HEK293 (cell line): ENCODE measurements at regions not wholly inside any gene's neighbourhood (a gene's known extent, or its start where the extent isn't known, plus 50 kb on each side); places are given as distances from the start of the nearest gene placed in this dataset.
A peak's percentile ranks its signal among the peaks of the same experiment; 100 is the strongest.

ENCODE experiments used
- CTCF ChIA-PET: fragments of 350-600 bp; formaldehyde crosslinking; extraction: SDS; loops from one replicate; lab custom pipeline; 2021; ENCODE audit warnings: antibody characterized with exemption; lab: Yijun Ruan, JAX
- POLR2A ChIA-PET: fragments of 300-600 bp; formaldehyde crosslinking; extraction: SDS; loops from one replicate; lab custom pipeline; 2020; ENCODE audit warnings: antibody characterized with exemption, inconsistent platforms; lab: Yijun Ruan, JAX
- H3K27ac ChIP-seq: fragments of 200-500 bp; sonication (Bioruptor generic); 2 replicates; pipeline ENCODE4 v1.5.1; 2014; ENCODE audit warnings: low read depth, low read length, control low read depth, inconsistent platforms; ENCODE audit errors: extremely low read depth
- H3K36me3 ChIP-seq, 2 experiments: fragments of 200-500 bp in 1 of 2; sonication (Bioruptor generic) in 1 of 2; 1 replicate in 1 of 2; 2 replicates in 1 of 2; pipeline ENCODE4 v1.5.1; 2014 to 2017; ENCODE audit warnings: inconsistent platforms in 2 of 2, low read length in 2 of 2; ENCODE audit not compliant: control insufficient read depth in 2 of 2, insufficient read depth in 1 of 2
- H3K4me1 ChIP-seq: fragments of 200-500 bp; sonication (Bioruptor generic); 2 replicates; pipeline ENCODE4 v1.5.1; 2014; ENCODE audit warnings: mild to moderate bottlenecking, low read length, inconsistent platforms; ENCODE audit not compliant: control insufficient read depth, insufficient read depth
- H3K4me3 ChIP-seq: 2 replicates; pipeline ENCODE4 v1.5.1; 2011; ENCODE audit warnings: low read depth, mild to moderate bottlenecking, control low read depth, low read length, moderate library complexity
- H3K9me3 ChIP-seq: fragments of 200-500 bp; sonication (Bioruptor generic); 2 replicates; pipeline ENCODE4 v1.5.1; 2014; ENCODE audit warnings: low read depth, low read length, inconsistent platforms; ENCODE audit not compliant: control insufficient read depth, insufficient read depth
- GLI2 ChIP-seq: fragments of 450-650 bp; formaldehyde crosslinking; IDR thresholded peaks from 2 replicates; pipeline ENCODE4; 2017; ENCODE audit warnings: missing biosample characterization, missing genetic modification characterization, low read depth, borderline replicate concordance
- GLIS1 ChIP-seq: fragments of 450-650 bp; formaldehyde crosslinking; IDR thresholded peaks from 2 replicates; pipeline ENCODE4 v1.5.1; 2016; ENCODE audit warnings: missing biosample characterization, missing genetic modification characterization
- REPIN1 ChIP-seq: fragments of 450-650 bp; formaldehyde crosslinking; IDR thresholded peaks from 2 replicates; pipeline ENCODE4 v1.5.1; 2017; ENCODE audit warnings: missing biosample characterization, missing genetic modification characterization, low read depth
- SCRT2 ChIP-seq: fragments of 450-650 bp; formaldehyde crosslinking; IDR thresholded peaks from 2 replicates; pipeline ENCODE4 v1.5.1; 2016; ENCODE audit warnings: missing biosample characterization, missing genetic modification characterization
- ZBTB1 ChIP-seq: fragments of 450-650 bp; formaldehyde crosslinking; IDR thresholded peaks from 2 replicates; pipeline ENCODE4 v1.5.1; 2016; ENCODE audit warnings: missing biosample characterization, missing genetic modification characterization
- ZFP41 ChIP-seq: fragments of 450-650 bp; formaldehyde crosslinking; IDR thresholded peaks from 2 replicates; pipeline ENCODE4 v1.5.1; 2016; ENCODE audit warnings: missing biosample characterization, missing genetic modification characterization, borderline replicate concordance
- ZIC2 ChIP-seq: fragments of 450-650 bp; formaldehyde crosslinking; IDR thresholded peaks from 2 replicates; pipeline ENCODE4 v1.5.1; 2016; ENCODE audit warnings: missing biosample characterization, missing genetic modification characterization
- ZNF10 ChIP-seq: fragments of 450-650 bp; formaldehyde crosslinking; IDR thresholded peaks from 2 replicates; pipeline ENCODE4 v1.5.1; 2017; ENCODE audit warnings: missing biosample characterization, missing genetic modification characterization
- ZNF132 ChIP-seq: fragments of 450-650 bp; formaldehyde crosslinking; IDR thresholded peaks from 2 replicates; pipeline ENCODE4 v1.5.1; 2017; ENCODE audit warnings: missing biosample characterization, missing genetic modification characterization, borderline replicate concordance
- ZNF202 ChIP-seq: fragments of 450-650 bp; formaldehyde crosslinking; IDR thresholded peaks from 2 replicates; pipeline ENCODE4 v1.5.1; 2016; ENCODE audit warnings: missing biosample characterization, missing genetic modification characterization, borderline replicate concordance
- ZNF221 ChIP-seq: fragments of 450-650 bp; formaldehyde crosslinking; IDR thresholded peaks from 2 replicates; pipeline ENCODE4 v1.5.1; 2017; ENCODE audit warnings: missing biosample characterization, missing genetic modification characterization, borderline replicate concordance
- ZNF24 ChIP-seq: fragments of 450-650 bp; formaldehyde crosslinking; IDR thresholded peaks from 2 replicates; pipeline ENCODE4 v1.5.1; 2016; ENCODE audit warnings: missing biosample characterization, missing genetic modification characterization
- ZNF266 ChIP-seq: fragments of 450-650 bp; formaldehyde crosslinking; IDR thresholded peaks from 2 replicates; pipeline ENCODE4 v1.5.1; 2016; ENCODE audit warnings: missing biosample characterization, missing genetic modification characterization, low read depth
- ZNF311 ChIP-seq: fragments of 450-650 bp; formaldehyde crosslinking; IDR thresholded peaks from 2 replicates; pipeline ENCODE4 v1.5.1; 2017; ENCODE audit warnings: missing biosample characterization, missing genetic modification characterization, borderline replicate concordance
- ZNF416 ChIP-seq: fragments of 450-650 bp; formaldehyde crosslinking; IDR thresholded peaks from 2 replicates; pipeline ENCODE4 v1.5.1; 2016; ENCODE audit warnings: missing biosample characterization, missing genetic modification characterization
- ZNF514 ChIP-seq: fragments of 450-650 bp; formaldehyde crosslinking; IDR thresholded peaks from 2 replicates; pipeline ENCODE4 v1.5.1; 2016; ENCODE audit warnings: missing biosample characterization, missing genetic modification characterization
- ZNF530 ChIP-seq: fragments of 450-650 bp; formaldehyde crosslinking; IDR thresholded peaks from 2 replicates; pipeline ENCODE4 v1.5.1; 2016; ENCODE audit warnings: low read depth, missing biosample characterization, missing genetic modification characterization
- ZNF585B ChIP-seq: fragments of 450-650 bp; formaldehyde crosslinking; IDR thresholded peaks from 2 replicates; pipeline ENCODE4 v1.5.1; 2016; ENCODE audit warnings: missing biosample characterization, missing genetic modification characterization
- ZNF629 ChIP-seq: fragments of 450-650 bp; formaldehyde crosslinking; IDR thresholded peaks from 2 replicates; pipeline ENCODE4 v1.5.1; 2017; ENCODE audit warnings: missing biosample characterization, missing genetic modification characterization
- ZNF747 ChIP-seq: fragments of 450-650 bp; formaldehyde crosslinking; IDR thresholded peaks from 2 replicates; pipeline ENCODE4 v1.5.1; 2016; ENCODE audit warnings: missing biosample characterization, missing genetic modification characterization
- TF ChIP-seq, protein P1 (sequence below): fragments of 450-650 bp; formaldehyde crosslinking; IDR thresholded peaks from 2 replicates; pipeline ENCODE4 v1.5.1; 2016; ENCODE audit warnings: missing biosample characterization, missing genetic modification characterization
- TF ChIP-seq, protein P2 (sequence below): fragments of 450-650 bp; formaldehyde crosslinking; IDR thresholded peaks from 2 replicates; pipeline ENCODE4 v1.5.1; 2017; ENCODE audit warnings: missing biosample characterization, missing genetic modification characterization
- TF ChIP-seq, protein P3 (sequence below): fragments of 450-650 bp; formaldehyde crosslinking; IDR thresholded peaks from 2 replicates; pipeline ENCODE4 v1.5.1; 2016; ENCODE audit warnings: missing biosample characterization, missing genetic modification characterization
- TF ChIP-seq, protein P4 (sequence below): fragments of 450-650 bp; formaldehyde crosslinking; IDR thresholded peaks from 2 replicates; pipeline ENCODE4 v1.5.1; 2016; ENCODE audit warnings: missing biosample characterization, missing genetic modification characterization
- TF ChIP-seq, protein P5 (sequence below): fragments of 450-650 bp; formaldehyde crosslinking; IDR thresholded peaks from 2 replicates; pipeline ENCODE4 v1.5.1; 2017; ENCODE audit warnings: missing biosample characterization, missing genetic modification characterization

DNA sequence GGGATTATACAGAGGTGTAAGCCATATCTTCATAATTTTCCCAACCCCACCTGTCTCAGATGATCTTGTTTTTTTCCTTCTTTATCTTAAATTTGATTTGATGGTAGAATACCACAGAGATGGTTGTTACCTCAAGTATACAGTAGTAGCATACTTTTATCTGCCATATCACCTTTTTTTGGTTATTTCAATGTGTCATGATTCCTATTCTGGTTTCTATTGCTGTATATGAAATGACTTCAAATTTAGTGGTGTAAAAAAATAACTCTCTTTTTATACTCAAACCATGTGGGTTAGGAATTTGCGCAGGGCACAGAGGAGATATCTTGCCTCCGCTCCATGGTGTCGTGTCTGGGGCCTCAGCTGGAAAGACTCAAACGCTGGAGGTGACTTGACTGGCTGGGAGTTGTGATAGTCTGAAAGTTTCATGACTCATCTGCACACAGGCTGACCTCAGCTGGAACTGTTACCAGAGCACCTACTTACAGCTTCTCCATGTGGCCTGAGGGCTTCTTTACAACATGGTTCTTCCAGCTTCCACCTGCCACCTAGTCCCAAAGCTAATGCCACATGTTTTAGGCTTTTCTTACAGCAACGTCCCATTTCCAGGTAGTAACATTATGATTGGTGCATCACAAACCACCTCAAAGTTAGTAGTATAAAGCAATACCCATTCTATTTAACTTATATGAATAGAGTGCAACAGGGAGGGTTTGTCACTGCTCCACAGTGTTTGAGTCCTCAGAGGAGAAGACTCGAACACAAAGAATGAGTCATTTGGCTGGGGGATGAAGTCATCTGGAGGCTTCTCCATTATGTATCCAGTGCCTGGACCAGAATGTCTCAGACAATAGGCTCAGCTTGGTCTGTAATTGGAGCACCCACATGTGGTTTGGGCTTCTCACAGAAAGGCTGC lies 82.3 kb upstream of the XPO1 start (continued):
- TF ChIP-seq, protein P1, sequence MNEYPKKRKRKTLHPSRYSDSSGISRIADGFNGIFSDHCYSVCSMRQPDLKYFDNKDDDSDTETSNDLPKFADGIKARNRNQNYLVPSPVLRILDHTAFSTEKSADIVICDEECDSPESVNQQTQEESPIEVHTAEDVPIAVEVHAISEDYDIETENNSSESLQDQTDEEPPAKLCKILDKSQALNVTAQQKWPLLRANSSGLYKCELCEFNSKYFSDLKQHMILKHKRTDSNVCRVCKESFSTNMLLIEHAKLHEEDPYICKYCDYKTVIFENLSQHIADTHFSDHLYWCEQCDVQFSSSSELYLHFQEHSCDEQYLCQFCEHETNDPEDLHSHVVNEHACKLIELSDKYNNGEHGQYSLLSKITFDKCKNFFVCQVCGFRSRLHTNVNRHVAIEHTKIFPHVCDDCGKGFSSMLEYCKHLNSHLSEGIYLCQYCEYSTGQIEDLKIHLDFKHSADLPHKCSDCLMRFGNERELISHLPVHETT: no peak
- peak; percentile 88 for TF ChIP-seq SCRT2 (tag by site-specific recombination)
- no peak for TF ChIP-seq ZNF311 (tag by site-specific recombination)
- TF ChIP-seq GLIS1: 0 out of 2 replicates have a peak, but pooled peaks have one; percentile 11
- peak; percentile 70; the same call in 1 of the 2 replicates for TF ChIP-seq ZNF629 (tag by site-specific recombination)
- TF ChIP-seq ZIC2 (tag by site-specific recombination): no peak
- TF ChIP-seq, protein P2, sequence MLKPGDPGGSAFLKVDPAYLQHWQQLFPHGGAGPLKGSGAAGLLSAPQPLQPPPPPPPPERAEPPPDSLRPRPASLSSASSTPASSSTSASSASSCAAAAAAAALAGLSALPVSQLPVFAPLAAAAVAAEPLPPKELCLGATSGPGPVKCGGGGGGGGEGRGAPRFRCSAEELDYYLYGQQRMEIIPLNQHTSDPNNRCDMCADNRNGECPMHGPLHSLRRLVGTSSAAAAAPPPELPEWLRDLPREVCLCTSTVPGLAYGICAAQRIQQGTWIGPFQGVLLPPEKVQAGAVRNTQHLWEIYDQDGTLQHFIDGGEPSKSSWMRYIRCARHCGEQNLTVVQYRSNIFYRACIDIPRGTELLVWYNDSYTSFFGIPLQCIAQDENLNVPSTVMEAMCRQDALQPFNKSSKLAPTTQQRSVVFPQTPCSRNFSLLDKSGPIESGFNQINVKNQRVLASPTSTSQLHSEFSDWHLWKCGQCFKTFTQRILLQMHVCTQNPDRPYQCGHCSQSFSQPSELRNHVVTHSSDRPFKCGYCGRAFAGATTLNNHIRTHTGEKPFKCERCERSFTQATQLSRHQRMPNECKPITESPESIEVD: no peak
- TF ChIP-seq ZNF10 (tag by site-specific recombination): no peak
- no peak for TF ChIP-seq ZNF530 (tag by site-specific recombination)
- TF ChIP-seq ZNF24 (tag by site-specific recombination): peak; percentile 41; the same call in 1 of the 2 replicates

DNA sequence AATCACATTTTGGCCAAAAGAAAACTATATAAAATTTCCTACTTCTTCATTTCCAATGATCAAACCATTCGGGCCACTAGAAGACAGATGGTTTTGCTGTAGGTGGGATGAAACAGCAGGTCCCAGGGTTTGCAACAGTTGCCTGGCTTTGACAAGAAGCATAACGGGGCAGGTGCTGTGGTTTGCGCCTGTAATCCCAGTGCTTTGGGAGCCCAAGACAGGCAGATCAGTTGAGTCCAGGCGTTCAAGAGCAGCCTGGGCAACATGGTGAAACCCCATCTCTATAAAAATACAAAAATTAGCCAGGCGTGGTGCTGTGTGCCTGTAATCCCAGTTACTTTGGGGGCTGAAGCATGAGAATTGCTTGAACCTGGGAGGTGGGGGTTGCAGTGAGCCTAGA lies 81.4 kb upstream of the XPO1 start:
- TF ChIP-seq, protein P3, sequence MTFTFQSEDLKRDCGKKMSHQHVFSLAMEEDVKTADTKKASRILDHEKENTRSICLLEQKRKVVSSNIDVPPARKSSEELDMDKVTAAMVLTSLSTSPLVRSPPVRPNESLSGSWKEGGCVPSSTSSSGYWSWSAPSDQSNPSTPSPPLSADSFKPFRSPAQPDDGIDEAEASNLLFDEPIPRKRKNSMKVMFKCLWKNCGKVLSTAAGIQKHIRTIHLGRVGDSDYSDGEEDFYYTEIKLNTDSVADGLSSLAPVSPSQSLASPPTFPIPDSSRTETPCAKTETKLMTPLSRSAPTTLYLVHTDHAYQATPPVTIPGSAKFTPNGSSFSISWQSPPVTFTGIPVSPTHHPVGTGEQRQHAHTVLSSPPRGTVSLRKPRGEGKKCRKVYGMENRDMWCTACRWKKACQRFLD (tag by site-specific recombination): no peak
- TF ChIP-seq ZBTB1 (tag by site-specific recombination) (no peak), ZNF585B (tag by site-specific recombination) (no peak), ZFP41 (tag by site-specific recombination) (no peak), ZNF416 (tag by site-specific recombination) (no peak), REPIN1 (tag by site-specific recombination) (no peak), ZNF221 (no peak), ZNF514 (no peak), ZNF747 (tag by site-specific recombination) (no peak), GLI2 (tag by site-specific recombination) (no peak), ZNF266 (no peak), ZNF202 (tag by site-specific recombination) (no peak), ZNF132 (no peak)
- TF ChIP-seq, protein P4, sequence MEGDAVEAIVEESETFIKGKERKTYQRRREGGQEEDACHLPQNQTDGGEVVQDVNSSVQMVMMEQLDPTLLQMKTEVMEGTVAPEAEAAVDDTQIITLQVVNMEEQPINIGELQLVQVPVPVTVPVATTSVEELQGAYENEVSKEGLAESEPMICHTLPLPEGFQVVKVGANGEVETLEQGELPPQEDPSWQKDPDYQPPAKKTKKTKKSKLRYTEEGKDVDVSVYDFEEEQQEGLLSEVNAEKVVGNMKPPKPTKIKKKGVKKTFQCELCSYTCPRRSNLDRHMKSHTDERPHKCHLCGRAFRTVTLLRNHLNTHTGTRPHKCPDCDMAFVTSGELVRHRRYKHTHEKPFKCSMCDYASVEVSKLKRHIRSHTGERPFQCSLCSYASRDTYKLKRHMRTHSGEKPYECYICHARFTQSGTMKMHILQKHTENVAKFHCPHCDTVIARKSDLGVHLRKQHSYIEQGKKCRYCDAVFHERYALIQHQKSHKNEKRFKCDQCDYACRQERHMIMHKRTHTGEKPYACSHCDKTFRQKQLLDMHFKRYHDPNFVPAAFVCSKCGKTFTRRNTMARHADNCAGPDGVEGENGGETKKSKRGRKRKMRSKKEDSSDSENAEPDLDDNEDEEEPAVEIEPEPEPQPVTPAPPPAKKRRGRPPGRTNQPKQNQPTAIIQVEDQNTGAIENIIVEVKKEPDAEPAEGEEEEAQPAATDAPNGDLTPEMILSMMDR: no peak
- TF ChIP-seq, protein P2: no peak
- TF ChIP-seq, protein P5, sequence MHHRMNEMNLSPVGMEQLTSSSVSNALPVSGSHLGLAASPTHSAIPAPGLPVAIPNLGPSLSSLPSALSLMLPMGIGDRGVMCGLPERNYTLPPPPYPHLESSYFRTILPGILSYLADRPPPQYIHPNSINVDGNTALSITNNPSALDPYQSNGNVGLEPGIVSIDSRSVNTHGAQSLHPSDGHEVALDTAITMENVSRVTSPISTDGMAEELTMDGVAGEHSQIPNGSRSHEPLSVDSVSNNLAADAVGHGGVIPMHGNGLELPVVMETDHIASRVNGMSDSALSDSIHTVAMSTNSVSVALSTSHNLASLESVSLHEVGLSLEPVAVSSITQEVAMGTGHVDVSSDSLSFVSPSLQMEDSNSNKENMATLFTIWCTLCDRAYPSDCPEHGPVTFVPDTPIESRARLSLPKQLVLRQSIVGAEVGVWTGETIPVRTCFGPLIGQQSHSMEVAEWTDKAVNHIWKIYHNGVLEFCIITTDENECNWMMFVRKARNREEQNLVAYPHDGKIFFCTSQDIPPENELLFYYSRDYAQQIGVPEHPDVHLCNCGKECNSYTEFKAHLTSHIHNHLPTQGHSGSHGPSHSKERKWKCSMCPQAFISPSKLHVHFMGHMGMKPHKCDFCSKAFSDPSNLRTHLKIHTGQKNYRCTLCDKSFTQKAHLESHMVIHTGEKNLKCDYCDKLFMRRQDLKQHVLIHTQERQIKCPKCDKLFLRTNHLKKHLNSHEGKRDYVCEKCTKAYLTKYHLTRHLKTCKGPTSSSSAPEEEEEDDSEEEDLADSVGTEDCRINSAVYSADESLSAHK (tag by site-specific recombination): no peak
- POLR2A ChIA-PET: no interaction called here
- no peaks in the 10 kb centered on the region for H3K4me1 ChIP-seq
- no peaks in the 10 kb centered on the region for H3K36me3 ChIP-seq
- H3K4me3 ChIP-seq: no peak overlapping the region
- H3K9me3 ChIP-seq: no peaks in the 10 kb centered on the region
- CTCF ChIA-PET: no interaction called here
- no peak overlapping the region for H3K27ac ChIP-seq
